Fibroblast of villous mesenchyme (primary cell): ENCODE measurements at regions not wholly inside any gene's neighbourhood (a gene's known extent, or its start where the extent isn't known, plus 50 kb on each side); places are given as distances from the start of the nearest gene placed in this dataset.

Experiments used
- DNase-seq: peaks from one replicate; pipeline ENCODE4 v3.0.0-alpha.2; 2010; ENCODE audit warnings: low read depth
- H3K4me3 ChIP-seq: 2 replicates; pipeline ENCODE4 v1.5.1; 2011; ENCODE audit warnings: low read depth, mild to moderate bottlenecking, low read length
- TF ChIP-seq, protein P1 (sequence below): IDR thresholded peaks from 2 replicates; pipeline ENCODE4 v1.5.1; 2012; ENCODE audit warnings: low read depth, mild to moderate bottlenecking, low read length; ENCODE audit not compliant: insufficient read depth

DNA sequence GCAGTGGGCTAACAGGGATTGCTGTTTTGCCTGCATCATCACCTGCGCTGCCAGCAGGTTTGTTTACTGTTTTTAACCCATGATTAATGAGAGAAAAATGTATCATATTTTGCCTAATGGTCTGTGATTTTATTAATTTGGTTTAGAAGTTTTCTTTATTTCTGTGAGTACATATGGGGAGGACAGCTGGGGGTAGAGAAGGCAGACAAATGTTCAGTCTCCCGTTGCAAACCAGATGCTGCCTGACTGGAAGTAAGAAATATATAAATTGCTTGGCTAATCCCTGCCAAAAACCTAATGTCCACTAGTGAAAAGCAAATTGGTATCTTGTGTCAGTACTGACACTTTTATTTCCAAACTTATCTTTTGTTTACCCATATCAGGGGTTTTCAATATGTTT lies 1766.1 kb upstream of the C9orf72 start:
- peak; percentile 19 for DNase-seq
- TF ChIP-seq, protein P1, sequence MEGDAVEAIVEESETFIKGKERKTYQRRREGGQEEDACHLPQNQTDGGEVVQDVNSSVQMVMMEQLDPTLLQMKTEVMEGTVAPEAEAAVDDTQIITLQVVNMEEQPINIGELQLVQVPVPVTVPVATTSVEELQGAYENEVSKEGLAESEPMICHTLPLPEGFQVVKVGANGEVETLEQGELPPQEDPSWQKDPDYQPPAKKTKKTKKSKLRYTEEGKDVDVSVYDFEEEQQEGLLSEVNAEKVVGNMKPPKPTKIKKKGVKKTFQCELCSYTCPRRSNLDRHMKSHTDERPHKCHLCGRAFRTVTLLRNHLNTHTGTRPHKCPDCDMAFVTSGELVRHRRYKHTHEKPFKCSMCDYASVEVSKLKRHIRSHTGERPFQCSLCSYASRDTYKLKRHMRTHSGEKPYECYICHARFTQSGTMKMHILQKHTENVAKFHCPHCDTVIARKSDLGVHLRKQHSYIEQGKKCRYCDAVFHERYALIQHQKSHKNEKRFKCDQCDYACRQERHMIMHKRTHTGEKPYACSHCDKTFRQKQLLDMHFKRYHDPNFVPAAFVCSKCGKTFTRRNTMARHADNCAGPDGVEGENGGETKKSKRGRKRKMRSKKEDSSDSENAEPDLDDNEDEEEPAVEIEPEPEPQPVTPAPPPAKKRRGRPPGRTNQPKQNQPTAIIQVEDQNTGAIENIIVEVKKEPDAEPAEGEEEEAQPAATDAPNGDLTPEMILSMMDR: no peak
- H3K4me3 ChIP-seq: no peak overlapping the region

GRCh38 chr9:29348999-29349398 lies 1775.7 kb upstream of the C9orf72 start:
- H3K4me3 ChIP-seq: no peak overlapping the region
- TF ChIP-seq, protein P1: no peak
- DNase-seq: peak; percentile 91

DNA sequence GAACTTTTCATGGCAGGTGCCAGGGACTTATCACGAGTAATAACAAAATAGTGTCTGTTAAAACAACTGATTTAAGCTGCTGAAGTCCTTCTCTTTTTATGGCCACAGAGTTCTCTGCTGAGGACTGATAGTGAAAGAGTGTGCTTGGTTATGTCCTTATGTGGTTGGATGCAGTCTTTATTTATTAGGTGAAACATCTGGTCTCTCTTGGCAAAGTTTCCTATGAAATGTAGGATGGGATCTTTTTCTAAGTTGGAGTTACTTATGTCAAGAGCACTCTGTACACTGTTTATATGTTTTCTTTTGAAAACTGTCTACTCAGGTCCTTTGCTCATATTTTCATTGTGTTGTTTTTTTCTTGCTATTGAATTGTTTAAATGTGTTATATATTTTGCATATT lies 1816.1 kb upstream of the C9orf72 start:
- TF ChIP-seq, protein P1: no peak
- peak; percentile 64 for DNase-seq
- no peak overlapping the region for H3K4me3 ChIP-seq

DNA sequence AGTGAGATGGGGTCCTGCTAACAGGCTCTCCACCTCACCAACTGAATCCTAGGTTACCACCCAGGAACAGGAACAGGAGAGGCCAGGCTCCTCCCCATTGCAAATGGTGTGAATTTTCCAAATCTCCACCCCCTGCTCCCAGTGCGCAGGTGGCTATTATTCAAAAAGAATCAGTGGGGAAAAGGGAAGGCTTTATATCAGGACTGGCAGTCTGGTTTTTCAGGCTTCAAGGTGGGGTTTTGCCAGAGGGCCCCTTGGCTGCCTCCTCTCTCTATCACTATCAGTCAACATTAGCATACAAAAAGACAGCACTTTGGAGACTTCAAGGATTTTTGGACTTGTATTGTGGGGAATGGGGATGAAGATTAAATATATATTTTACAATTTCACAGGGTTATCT lies 1817.6 kb upstream of the C9orf72 start:
- TF ChIP-seq, protein P1: no peak
- no peak overlapping the region for H3K4me3 ChIP-seq
- no peak for DNase-seq

- no peak overlapping the region for H3K4me3 ChIP-seq
- peak; percentile 47 for DNase-seq
- TF ChIP-seq, protein P1: no peak
Observed at GRCh38 chr9:29393064-29393463, 1819.8 kb upstream of the C9orf72 start.

DNA sequence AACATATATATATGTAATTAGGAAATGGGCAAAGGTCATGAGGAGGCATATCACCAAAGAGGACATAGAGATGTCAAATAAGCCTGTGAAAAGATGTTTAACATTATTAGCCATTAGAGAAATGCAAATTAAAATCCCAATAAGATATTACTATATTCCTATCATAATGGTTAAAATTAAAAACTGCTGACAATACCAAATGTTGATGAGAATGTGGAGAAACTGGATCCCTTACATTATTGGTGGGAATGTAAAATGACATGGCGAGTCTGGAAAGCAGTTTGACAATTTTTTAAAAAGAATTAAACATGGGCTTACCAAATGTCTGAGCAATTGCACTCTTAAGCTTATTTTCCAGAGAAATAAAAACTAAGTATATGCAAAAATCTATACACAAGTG lies 1821.6 kb upstream of the C9orf72 start:
- no peak for DNase-seq
- no peak overlapping the region for H3K4me3 ChIP-seq
- TF ChIP-seq, protein P1: no peak

DNA sequence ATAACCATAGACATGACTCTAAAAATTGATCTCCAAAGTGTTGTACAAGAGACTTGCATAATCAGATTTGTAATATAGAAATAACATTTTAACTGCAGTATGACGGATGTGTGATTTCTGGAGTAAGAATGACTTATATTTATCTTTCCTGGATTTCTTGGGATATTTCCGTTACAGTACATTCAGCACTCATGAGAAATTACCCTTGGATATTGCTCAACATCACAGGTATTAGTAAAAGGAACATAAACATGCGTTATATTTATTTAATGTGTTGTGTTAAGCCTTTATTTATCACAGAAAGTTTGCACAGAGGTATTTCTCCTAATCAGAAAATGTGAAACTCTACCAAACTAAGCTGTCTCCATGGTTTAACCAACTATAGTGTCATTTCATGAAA lies 1823.9 kb upstream of the C9orf72 start:
- TF ChIP-seq, protein P1: no peak

More for the DNA sequence above, 1823.9 kb upstream of the C9orf72 start:
- H3K4me3 ChIP-seq: no peak overlapping the region
- no peak for DNase-seq
